SK-N-SH treated with all-trans-retinoic acid at 6 μM for 48 hours (cell line): ENCODE measurements at regions not wholly inside any gene's neighbourhood (a gene's known extent, or its start where the extent isn't known, plus 50 kb on each side); places are given as distances from the start of the nearest gene placed in this dataset.

ENCODE experiments used
- ATAC-seq: fragments of 200-7000 bp; cut with Tn5 transposase; 3 replicates; pipeline ENCODE4 v1.9.1; 2020; ENCODE audit warnings: mild to moderate bottlenecking, moderate library complexity
- ARNTL ChIP-seq: fragments of 450-650 bp; formaldehyde crosslinking; IDR thresholded peaks from 2 replicates; pipeline ENCODE4 v1.5.0; 2020; ENCODE audit warnings: low read depth, mild to moderate bottlenecking, moderate library complexity, borderline replicate concordance
- BACH2 ChIP-seq: fragments of 250-450 bp; sonication (Bioruptor Pico); IDR thresholded peaks from 2 replicates; pipeline ENCODE4 v1.9.0; 2021; ENCODE audit warnings: mild to moderate bottlenecking, borderline replicate concordance
- CSDC2 ChIP-seq: fragments of 250-450 bp; sonication (Bioruptor Pico); IDR thresholded peaks from 2 replicates; pipeline ENCODE4 v1.5.0; 2020; ENCODE audit warnings: mild to moderate bottlenecking, moderate library complexity
- GLIS3 ChIP-seq: fragments of 250-450 bp; sonication (Bioruptor Pico); IDR thresholded peaks from 2 replicates; pipeline ENCODE4 v1.5.0; 2020; ENCODE audit warnings: mild to moderate bottlenecking, moderate library complexity
- ISL1 ChIP-seq: fragments of 250-450 bp; sonication (Bioruptor Pico); IDR thresholded peaks from 2 replicates; pipeline ENCODE4 v2.1.2; 2022; ENCODE audit warnings: mild to moderate bottlenecking, moderate library complexity
- OSR1 ChIP-seq: fragments of 250-450 bp; sonication (Bioruptor Pico); IDR thresholded peaks from 2 replicates; pipeline ENCODE4 v1.8.0; 2022; ENCODE audit warnings: moderate library complexity, mild to moderate bottlenecking, inconsistent platforms
- PPARA ChIP-seq: fragments of 250-450 bp; sonication (Bioruptor Pico); IDR thresholded peaks from 2 replicates; pipeline ENCODE4 v1.5.0; 2020; ENCODE audit warnings: mild to moderate bottlenecking, borderline replicate concordance
- SNAI2 ChIP-seq: fragments of 250-450 bp; sonication (Bioruptor Pico); IDR thresholded peaks from 2 replicates; pipeline ENCODE4 v1.5.0; 2020; ENCODE audit warnings: mild to moderate bottlenecking, moderate library complexity
- TOX ChIP-seq: fragments of 250-450 bp; sonication (Bioruptor Pico); IDR thresholded peaks from 2 replicates; pipeline ENCODE4 v1.8.0; 2021; ENCODE audit warnings: mild to moderate bottlenecking, moderate library complexity, borderline replicate concordance
- ZC3H10 ChIP-seq: fragments of 250-450 bp; sonication (Bioruptor Pico); IDR thresholded peaks from 2 replicates; pipeline ENCODE4 v1.5.1; 2021; ENCODE audit warnings: mild to moderate bottlenecking, moderate library complexity
- ZFP3 ChIP-seq: fragments of 250-450 bp; sonication (Bioruptor Pico); IDR thresholded peaks from 2 replicates; pipeline ENCODE4 v1.5.0; 2020; ENCODE audit warnings: mild to moderate bottlenecking, moderate library complexity
- ZFP30 ChIP-seq: fragments of 450-650 bp; formaldehyde crosslinking; IDR thresholded peaks from 2 replicates; pipeline ENCODE4 v1.5.0; 2022; ENCODE audit warnings: mild to moderate bottlenecking, moderate library complexity
- ZNF565 ChIP-seq: fragments of 450-650 bp; formaldehyde crosslinking; conservative IDR thresholded peaks from 2 replicates; pipeline ENCODE4 v1.5.0; 2020; ENCODE audit warnings: low read depth, mild to moderate bottlenecking, moderate library complexity
- ZNF70 ChIP-seq: fragments of 450-650 bp; formaldehyde crosslinking; IDR thresholded peaks from 2 replicates; pipeline ENCODE4 v1.5.0; 2020; ENCODE audit warnings: mild to moderate bottlenecking, moderate library complexity
- ZNF8 ChIP-seq: fragments of 450-650 bp; formaldehyde crosslinking; IDR thresholded peaks from 2 replicates; pipeline ENCODE4 v1.5.0; 2020; ENCODE audit warnings: mild to moderate bottlenecking, moderate library complexity
- TF ChIP-seq, protein P1 (sequence below): fragments of 250-450 bp; sonication (Bioruptor Pico); IDR thresholded peaks from 2 replicates; pipeline ENCODE4 v1.8.0; 2020; ENCODE audit warnings: mild to moderate bottlenecking, moderate library complexity, borderline replicate concordance
- TF ChIP-seq, protein P2 (sequence below): fragments of 250-450 bp; sonication (Bioruptor Pico); IDR thresholded peaks from 2 replicates; pipeline ENCODE4 v1.5.1; 2021; ENCODE audit warnings: mild to moderate bottlenecking, moderate library complexity
- TF ChIP-seq, protein P3 (sequence below): fragments of 250-450 bp; sonication (Bioruptor Pico); IDR thresholded peaks from 2 replicates; pipeline ENCODE4 v1.5.1; 2020; ENCODE audit warnings: low read depth, mild to moderate bottlenecking, moderate library complexity
- TF ChIP-seq, protein P4 (sequence below): fragments of 250-450 bp; sonication (Bioruptor Pico); IDR thresholded peaks from 2 replicates; pipeline ENCODE4 v1.8.0; 2021; ENCODE audit warnings: low read depth, mild to moderate bottlenecking, moderate library complexity, borderline replicate concordance

DNA sequence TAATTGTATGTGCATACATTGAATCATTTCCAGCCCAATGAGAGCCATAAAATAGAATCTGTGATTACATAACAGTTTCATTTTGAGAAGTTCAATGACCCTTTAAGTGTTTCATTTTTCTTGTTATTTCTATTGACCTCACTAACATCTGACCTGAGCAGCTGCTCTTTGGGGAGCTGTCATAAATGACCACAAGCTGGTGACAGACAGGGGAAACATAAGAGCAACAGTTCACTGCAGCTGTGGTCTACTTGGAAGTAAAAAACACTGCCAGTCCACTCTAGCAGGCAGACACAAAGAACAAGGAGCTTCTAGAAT is 265.4 kb downstream of the DTWD2 start (continued):
- TF ChIP-seq, protein P1, sequence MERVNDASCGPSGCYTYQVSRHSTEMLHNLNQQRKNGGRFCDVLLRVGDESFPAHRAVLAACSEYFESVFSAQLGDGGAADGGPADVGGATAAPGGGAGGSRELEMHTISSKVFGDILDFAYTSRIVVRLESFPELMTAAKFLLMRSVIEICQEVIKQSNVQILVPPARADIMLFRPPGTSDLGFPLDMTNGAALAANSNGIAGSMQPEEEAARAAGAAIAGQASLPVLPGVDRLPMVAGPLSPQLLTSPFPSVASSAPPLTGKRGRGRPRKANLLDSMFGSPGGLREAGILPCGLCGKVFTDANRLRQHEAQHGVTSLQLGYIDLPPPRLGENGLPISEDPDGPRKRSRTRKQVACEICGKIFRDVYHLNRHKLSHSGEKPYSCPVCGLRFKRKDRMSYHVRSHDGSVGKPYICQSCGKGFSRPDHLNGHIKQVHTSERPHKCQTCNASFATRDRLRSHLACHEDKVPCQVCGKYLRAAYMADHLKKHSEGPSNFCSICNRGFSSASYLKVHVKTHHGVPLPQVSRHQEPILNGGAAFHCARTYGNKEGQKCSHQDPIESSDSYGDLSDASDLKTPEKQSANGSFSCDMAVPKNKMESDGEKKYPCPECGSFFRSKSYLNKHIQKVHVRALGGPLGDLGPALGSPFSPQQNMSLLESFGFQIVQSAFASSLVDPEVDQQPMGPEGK (CRISPR knock-in tag), result no peak
- TF ChIP-seq OSR1 (CRISPR knock-in tag) (no peak), TOX (CRISPR knock-in tag) (no peak), SNAI2 (CRISPR knock-in tag) (no peak), CSDC2 (CRISPR knock-in tag) (no peak), ZNF565 (CRISPR knock-in tag) (no peak)
- TF ChIP-seq, protein P2, sequence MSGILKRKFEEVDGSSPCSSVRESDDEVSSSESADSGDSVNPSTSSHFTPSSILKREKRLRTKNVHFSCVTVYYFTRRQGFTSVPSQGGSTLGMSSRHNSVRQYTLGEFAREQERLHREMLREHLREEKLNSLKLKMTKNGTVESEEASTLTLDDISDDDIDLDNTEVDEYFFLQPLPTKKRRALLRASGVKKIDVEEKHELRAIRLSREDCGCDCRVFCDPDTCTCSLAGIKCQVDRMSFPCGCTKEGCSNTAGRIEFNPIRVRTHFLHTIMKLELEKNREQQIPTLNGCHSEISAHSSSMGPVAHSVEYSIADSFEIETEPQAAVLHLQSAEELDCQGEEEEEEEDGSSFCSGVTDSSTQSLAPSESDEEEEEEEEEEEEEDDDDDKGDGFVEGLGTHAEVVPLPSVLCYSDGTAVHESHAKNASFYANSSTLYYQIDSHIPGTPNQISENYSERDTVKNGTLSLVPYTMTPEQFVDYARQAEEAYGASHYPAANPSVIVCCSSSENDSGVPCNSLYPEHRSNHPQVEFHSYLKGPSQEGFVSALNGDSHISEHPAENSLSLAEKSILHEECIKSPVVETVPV (CRISPR knock-in tag), result no peak

DNA sequence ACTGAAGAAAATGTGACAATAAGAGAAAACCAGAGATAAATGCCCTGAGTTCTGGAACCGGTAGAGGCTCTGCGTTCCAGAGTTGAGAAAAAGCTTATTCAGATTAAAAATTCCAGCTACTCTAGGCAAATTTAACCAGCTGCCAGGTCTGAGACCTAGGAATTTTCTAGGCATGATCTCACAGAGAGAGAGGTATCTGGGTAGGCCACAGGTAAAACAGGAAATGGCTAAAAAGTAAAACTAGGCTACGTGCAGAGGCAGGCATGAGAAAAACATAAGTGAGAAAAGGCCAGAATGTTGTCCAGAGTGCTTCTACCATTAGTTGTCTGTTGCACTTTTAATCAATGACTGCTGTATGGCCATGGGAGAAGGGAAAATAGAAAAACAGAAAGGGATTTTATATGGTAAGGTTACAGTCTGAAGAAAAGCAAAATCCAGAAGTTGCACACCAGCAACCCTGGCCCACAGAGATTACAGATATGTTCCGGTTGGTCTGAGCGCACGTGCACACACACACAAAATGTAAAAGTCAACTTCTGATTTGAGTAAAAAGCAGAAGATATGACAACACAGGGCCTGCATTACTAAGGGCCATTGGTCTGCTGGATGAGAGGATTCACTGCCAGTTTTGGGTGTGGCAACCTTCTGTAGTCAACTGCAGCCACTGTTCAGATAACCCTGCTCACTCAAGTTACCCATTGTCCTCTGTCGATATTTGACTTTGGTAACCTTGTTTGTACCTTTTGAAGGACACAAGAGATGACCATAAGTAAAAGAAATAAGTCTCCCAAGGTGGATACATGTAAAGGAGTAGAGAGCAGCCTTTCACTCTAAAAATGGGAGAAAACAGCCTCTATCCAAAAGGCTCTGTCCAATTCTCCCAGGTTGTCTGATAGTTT is 266.0 kb downstream of the DTWD2 start:
- ATAC-seq, result no peak
- TF ChIP-seq CSDC2 (CRISPR knock-in tag) (no peak), GLIS3 (no peak), ZNF565 (CRISPR knock-in tag) (no peak), ZC3H10 (CRISPR knock-in tag) (no peak), ARNTL (CRISPR knock-in tag) (no peak), ZNF70 (CRISPR knock-in tag) (no peak), BACH2 (CRISPR knock-in tag) (no peak), ZFP30 (CRISPR knock-in tag) (no peak), PPARA (no peak), ZNF8 (CRISPR knock-in tag) (no peak), ZFP3 (CRISPR knock-in tag) (no peak), ISL1 (CRISPR knock-in tag) (no peak)
- TF ChIP-seq, protein P2 (CRISPR knock-in tag), result no peak
- TF ChIP-seq, protein P3, sequence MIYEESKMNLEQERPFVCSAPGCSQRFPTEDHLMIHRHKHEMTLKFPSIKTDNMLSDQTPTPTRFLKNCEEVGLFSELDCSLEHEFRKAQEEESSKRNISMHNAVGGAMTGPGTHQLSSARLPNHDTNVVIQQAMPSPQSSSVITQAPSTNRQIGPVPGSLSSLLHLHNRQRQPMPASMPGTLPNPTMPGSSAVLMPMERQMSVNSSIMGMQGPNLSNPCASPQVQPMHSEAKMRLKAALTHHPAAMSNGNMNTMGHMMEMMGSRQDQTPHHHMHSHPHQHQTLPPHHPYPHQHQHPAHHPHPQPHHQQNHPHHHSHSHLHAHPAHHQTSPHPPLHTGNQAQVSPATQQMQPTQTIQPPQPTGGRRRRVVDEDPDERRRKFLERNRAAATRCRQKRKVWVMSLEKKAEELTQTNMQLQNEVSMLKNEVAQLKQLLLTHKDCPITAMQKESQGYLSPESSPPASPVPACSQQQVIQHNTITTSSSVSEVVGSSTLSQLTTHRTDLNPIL (CRISPR knock-in tag), result no peak
- TF ChIP-seq, protein P1 (CRISPR knock-in tag), result no peak
- TF ChIP-seq, protein P4, sequence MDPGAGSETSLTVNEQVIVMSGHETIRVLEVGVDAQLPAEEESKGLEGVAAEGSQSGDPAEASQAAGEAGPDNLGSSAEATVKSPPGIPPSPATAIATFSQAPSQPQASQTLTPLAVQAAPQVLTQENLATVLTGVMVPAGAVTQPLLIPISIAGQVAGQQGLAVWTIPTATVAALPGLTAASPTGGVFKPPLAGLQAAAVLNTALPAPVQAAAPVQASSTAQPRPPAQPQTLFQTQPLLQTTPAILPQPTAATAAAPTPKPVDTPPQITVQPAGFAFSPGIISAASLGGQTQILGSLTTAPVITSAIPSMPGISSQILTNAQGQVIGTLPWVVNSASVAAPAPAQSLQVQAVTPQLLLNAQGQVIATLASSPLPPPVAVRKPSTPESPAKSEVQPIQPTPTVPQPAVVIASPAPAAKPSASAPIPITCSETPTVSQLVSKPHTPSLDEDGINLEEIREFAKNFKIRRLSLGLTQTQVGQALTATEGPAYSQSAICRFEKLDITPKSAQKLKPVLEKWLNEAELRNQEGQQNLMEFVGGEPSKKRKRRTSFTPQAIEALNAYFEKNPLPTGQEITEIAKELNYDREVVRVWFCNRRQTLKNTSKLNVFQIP, result no peak

DNA sequence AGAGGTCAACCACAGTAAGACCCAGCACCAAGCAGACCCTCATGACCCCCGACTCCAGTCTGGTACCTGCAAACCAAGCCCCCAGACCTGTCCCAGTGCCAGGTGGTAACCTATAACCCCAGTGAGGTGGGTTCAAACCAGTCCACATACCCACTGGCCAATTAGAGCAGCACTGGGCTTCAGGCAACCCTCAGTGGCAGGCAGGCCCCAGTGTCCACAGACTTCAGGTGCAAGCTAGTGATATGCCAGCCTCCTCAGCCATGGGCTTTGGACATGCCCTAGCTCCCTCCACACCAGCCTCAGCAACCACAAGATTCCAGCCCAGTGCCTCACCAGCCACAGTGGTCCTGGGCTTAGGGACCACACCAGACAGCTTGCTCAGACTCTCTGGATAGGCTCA is 276.6 kb downstream of the DTWD2 start:
- ATAC-seq, result no peak
- TF ChIP-seq, protein P2 (CRISPR knock-in tag), result no peak
- no peak for TF ChIP-seq ZNF8 (CRISPR knock-in tag)
- TF ChIP-seq, protein P4, result no peak
- TF ChIP-seq, protein P1 (CRISPR knock-in tag), result no peak
- TF ChIP-seq ZNF565 (CRISPR knock-in tag), result no peak
- TF ChIP-seq BACH2 (CRISPR knock-in tag), result no peak
- TF ChIP-seq ZFP30 (CRISPR knock-in tag), result no peak
- no peak for TF ChIP-seq ZC3H10 (CRISPR knock-in tag)
- no peak for TF ChIP-seq CSDC2 (CRISPR knock-in tag)
- TF ChIP-seq, all 23 proteins: peak for 0
